T-cell (primary cell): ENCODE measurements at regions not wholly inside any gene's neighbourhood (a gene's known extent, or its start where the extent isn't known, plus 50 kb on each side); places are given as distances from the start of the nearest gene placed in this dataset.

Source experiments
- ATAC-seq, 4 experiments: fragments of 200-7000 bp in 3 of 4; fragments of 150-1000 bp in 1 of 4; cut with Tn5 transposase; replicated peaks in 1 of 4; 1 replicate in 3 of 4; 2 replicates in 1 of 4; pipeline ENCODE4 v1.10.0; 2021; ENCODE audit warnings: moderate library complexity in 3 of 4, mild to moderate bottlenecking in 2 of 4, moderate number of reproducible peaks in 1 of 4
- CTCF ChIA-PET, 2 donors: fragments of 300-600 bp; sonication (Branson Sonifier 250); formaldehyde crosslinking; loops; one replicate each; lab custom pipeline; 2022; ENCODE audit warnings: antibody characterized with exemption in 2 of 2; lab: Charles Lee
- POLR2A ChIA-PET, 2 donors: fragments of 300-600 bp; sonication (Branson Sonifier 250); formaldehyde crosslinking; loops; one replicate each; lab custom pipeline; 2022; ENCODE audit warnings: antibody characterized with exemption in 2 of 2; lab: Charles Lee
- DNase-seq, 35 experiments: peaks; one replicate each; pipeline versions ENCODE4 v3.0.0 to v3.0.0-alpha.2; 2013 to 2023
- H3K27ac ChIP-seq: one replicate; pipeline ENCODE4 v1.5.1; 2013; ENCODE audit warnings: low read length
- H3K27me3 ChIP-seq, 2 experiments: replicated peaks in 1 of 2; 1 replicate in 1 of 2; 2 replicates in 1 of 2; pipeline versions ENCODE4 v1.6.1 to v1.7.0; 2013; ENCODE audit warnings: low read length in 1 of 2, mixed read lengths in 1 of 2; ENCODE audit not compliant: control insufficient read depth in 2 of 2, insufficient read depth in 2 of 2; ENCODE audit errors: extremely low read depth in 1 of 2
- H3K36me3 ChIP-seq, 2 donors: 1 replicate in 1 of 2; 2 replicates in 1 of 2; pipeline versions ENCODE4 v1.6.1 to v1.7.0; 2013; ENCODE audit warnings: low read length in 1 of 2; ENCODE audit not compliant: control insufficient read depth in 2 of 2, insufficient read depth in 1 of 2; ENCODE audit errors: extremely low read depth in 1 of 2
- H3K4me1 ChIP-seq, 2 experiments: 1 replicate in 1 of 2; 2 replicates in 1 of 2; pipeline versions ENCODE4 v1.6.1 to v1.7.0; 2013; ENCODE audit warnings: low read length in 2 of 2, mixed read lengths in 1 of 2; ENCODE audit not compliant: insufficient read depth in 2 of 2, control insufficient read depth in 1 of 2; ENCODE audit errors: extremely low read depth in 1 of 2
- H3K4me3 ChIP-seq, 2 donors: 1 replicate in 1 of 2; 2 replicates in 1 of 2; pipeline versions ENCODE4 v1.5.1 to v1.7.0; 2013; ENCODE audit warnings: mild to moderate bottlenecking in 2 of 2, low read length in 1 of 2, moderate library complexity in 1 of 2; ENCODE audit not compliant: control insufficient read depth in 1 of 2; ENCODE audit errors: extremely low read depth in 1 of 2
- H3K9me3 ChIP-seq: 2 replicates; pipeline ENCODE4 v1.7.0; 2013
- H3K27ac Mint-ChIP-seq, 2 donors: one replicate each; pipeline ENCODE4 v1.8.0; 2020 to 2021; ENCODE audit warnings: mild to moderate bottlenecking in 2 of 2, mixed read lengths in 2 of 2
- H3K27me3 Mint-ChIP-seq, 2 donors: one replicate each; pipeline ENCODE4 v1.8.0; 2021 to 2022; ENCODE audit warnings: mixed read lengths in 2 of 2
- H3K36me3 Mint-ChIP-seq: one replicate; pipeline ENCODE4 v1.8.0; 2021; ENCODE audit warnings: mixed read lengths
- H3K4me1 Mint-ChIP-seq, 3 donors: one replicate each; pipeline ENCODE4 v1.8.0; 2020 to 2022; ENCODE audit warnings: mixed read lengths in 3 of 3, mild to moderate bottlenecking in 1 of 3
- H3K4me3 Mint-ChIP-seq, 3 donors: one replicate each; pipeline ENCODE4 v1.8.0; 2020 to 2022; ENCODE audit warnings: mild to moderate bottlenecking in 3 of 3, mixed read lengths in 3 of 3, moderate library complexity in 3 of 3
- H3K9me3 Mint-ChIP-seq, 3 donors: one replicate each; pipeline ENCODE4 v1.8.0; 2020 to 2022; ENCODE audit warnings: mixed read lengths in 3 of 3
- WGBS: methylation state at CpG from one replicate; pipeline ENCODE4 v1.1.5; 2013; ENCODE audit warnings: missing lambda C conversion rate; ENCODE audit not compliant: insufficient coverage; 5-methylcytosine and 5-hydroxymethylcytosine counted together

DNA sequence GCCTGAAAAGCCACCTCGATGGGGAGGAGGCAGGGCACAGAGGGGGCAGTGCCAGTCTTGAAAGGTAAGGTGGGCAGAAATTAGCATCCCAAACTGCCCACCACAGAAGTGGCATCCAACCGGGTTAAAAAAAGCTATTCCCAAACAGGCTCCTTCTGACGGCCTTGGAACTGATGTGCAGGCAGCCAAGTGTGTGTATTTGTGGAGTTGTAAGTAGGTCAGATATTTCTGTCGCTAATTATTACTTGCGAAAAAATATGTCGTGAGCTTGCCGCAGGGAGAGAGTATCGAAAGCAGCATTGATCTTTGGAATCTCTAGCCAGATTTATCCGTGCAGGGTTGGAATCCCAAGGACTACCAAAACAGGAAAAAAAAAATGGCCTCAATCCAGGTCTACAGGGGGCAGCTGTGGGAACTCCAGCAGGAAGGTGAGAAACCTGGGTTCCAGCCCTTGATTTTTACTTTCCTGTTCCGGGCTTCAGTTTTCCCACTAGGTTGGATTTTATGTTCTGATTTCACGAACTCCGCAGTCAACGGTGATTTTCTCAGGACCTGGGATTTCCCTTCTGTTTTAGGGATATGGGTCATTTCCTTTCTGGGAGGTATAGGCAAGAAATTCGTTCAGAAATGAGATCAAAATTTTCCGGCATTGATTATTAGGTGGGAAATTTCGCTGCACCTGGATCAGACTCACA lies 200.8 kb downstream of the RGS3 start:
- H3K27ac ChIP-seq, result no peak overlapping the region
- no peaks in the 10 kb centered on the region for H3K36me3 ChIP-seq
- no peaks in the 10 kb centered on the region for H3K9me3 ChIP-seq
- Mint-ChIP-seq H3K27me3 (peaks cover 6 to 13% of the 10 kb centered on the region in 2 donors), H3K4me3 (no peak overlapping the region), H3K27ac (no peak overlapping the region), H3K4me1 (no peaks in the 10 kb centered on the region), H3K9me3 (no peaks in the 10 kb centered on the region), H3K36me3 (no peaks in the 10 kb centered on the region)
- ChIA-PET POLR2A (no interaction called here), CTCF (no interaction called here)
- no peaks in the 10 kb centered on the region for H3K4me1 ChIP-seq
- ATAC-seq, result no peak
- no peak overlapping the region for H3K4me3 ChIP-seq
- WGBS, result 84% methylated on average over 10 of the region's 16 CpGs
- DNase-seq, result no peak
- H3K27me3 ChIP-seq, result peaks cover 0 to 11% of the 10 kb centered on the region in 2 experiments

DNA sequence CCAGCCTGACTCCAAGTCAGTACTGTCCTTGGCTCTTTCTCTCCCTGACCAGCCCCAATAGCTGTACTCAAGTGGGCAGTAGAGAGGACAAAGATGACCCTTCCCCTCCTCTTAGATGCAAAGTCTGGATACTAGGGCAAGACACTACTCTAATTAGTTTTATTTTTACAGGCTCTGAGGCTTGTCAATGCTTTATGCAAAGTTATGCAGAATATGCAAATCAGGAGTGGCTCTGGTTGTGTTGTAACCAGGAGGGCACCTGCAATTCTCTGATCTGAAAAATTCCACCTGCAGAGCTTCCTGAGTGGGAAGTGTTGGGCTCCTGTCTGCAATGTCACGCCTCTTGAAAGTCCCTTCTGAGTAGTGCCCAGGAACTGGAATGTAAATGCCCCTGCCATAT lies 201.5 kb downstream of the RGS3 start:
- Histone ChIP-seq H3K4me1 (no peaks in the 10 kb centered on the region), H3K4me3 (no peak overlapping the region), H3K36me3 (no peaks in the 10 kb centered on the region), H3K27me3 (peaks cover 0 to 6% of the 10 kb centered on the region in 2 experiments), H3K9me3 (no peaks in the 10 kb centered on the region), H3K27ac (no peak overlapping the region)
- DNase-seq (no peak), ATAC-seq (no peak)
- H3K27me3 Mint-ChIP-seq, result peaks cover 6 to 9% of the 10 kb centered on the region in 2 donors
- H3K27ac Mint-ChIP-seq, result no peak overlapping the region
- 88% methylated on average over 1 of the region's 1 CpG for WGBS
- ChIA-PET POLR2A (no interaction called here), CTCF (no interaction called here)
- H3K4me1 Mint-ChIP-seq, result no peaks in the 10 kb centered on the region
- no peaks in the 10 kb centered on the region for H3K36me3 Mint-ChIP-seq
- H3K9me3 Mint-ChIP-seq, result no peaks in the 10 kb centered on the region
- H3K4me3 Mint-ChIP-seq, result no peak overlapping the region

DNA sequence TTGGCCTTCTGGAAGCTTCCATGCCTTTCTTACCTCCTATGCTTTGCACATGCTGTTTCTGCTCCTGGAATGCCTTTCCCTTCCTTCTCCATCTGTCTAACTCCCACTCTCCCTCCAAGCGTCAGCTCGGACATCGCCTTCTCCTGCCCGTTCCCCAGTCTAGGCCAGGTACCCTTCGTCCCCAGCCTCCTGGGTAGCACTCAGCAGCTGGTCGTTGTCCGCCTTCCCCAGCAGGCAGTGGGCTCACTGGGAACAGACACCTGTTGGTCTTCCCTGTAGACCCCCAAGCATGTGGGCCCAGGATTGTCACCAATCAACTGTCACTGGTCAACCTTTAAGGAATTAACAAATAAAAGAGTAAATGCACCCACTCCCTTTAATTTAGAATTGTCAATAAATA lies 202.2 kb downstream of the RGS3 start:
- CTCF ChIA-PET, result no interaction called here
- H3K27me3 ChIP-seq, result peaks cover 0 to 6% of the 10 kb centered on the region in 2 experiments
- H3K27ac Mint-ChIP-seq, result no peak overlapping the region
- WGBS, result 91% methylated on average over 4 of the region's 7 CpGs
- no peak overlapping the region for H3K4me3 Mint-ChIP-seq
- H3K9me3 Mint-ChIP-seq, result no peaks in the 10 kb centered on the region
- no peak for DNase-seq
- H3K36me3 ChIP-seq, result no peaks in the 10 kb centered on the region
- H3K27me3 Mint-ChIP-seq, result peaks cover 2 to 3% of the 10 kb centered on the region in 2 donors
- POLR2A ChIA-PET, result no interaction called here
- H3K4me1 ChIP-seq, result no peaks in the 10 kb centered on the region
- no peak overlapping the region for H3K27ac ChIP-seq
- no peaks in the 10 kb centered on the region for H3K9me3 ChIP-seq
- H3K4me1 Mint-ChIP-seq, result no peaks in the 10 kb centered on the region
- no peaks in the 10 kb centered on the region for H3K36me3 Mint-ChIP-seq
- no peak for ATAC-seq
- H3K4me3 ChIP-seq, result no peak overlapping the region

DNA sequence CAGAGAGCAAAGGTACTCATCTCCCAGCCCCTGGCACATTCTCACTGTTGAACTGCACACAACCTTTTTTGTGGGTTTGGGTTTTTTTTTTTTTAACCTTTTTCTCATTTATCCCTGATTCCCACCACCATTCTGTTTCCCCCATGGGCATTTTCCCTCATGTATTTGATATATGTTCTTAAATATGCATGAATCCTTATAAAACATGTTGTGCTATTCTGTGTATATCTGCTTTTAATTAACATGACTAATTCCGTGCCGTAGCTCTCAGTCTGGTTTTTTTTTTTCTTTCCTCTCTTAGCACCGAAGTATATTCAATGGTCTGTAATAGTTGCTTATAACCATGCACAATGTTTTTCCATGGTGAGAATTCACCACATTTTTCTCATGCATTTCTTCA lies 204.5 kb downstream of the RGS3 start:
- H3K27ac Mint-ChIP-seq, result no peak overlapping the region
- Histone ChIP-seq H3K27me3 (peaks cover 0 to 6% of the 10 kb centered on the region in 2 experiments), H3K27ac (no peak overlapping the region), H3K36me3 (no peaks in the 10 kb centered on the region), H3K9me3 (no peaks in the 10 kb centered on the region), H3K4me1 (no peaks in the 10 kb centered on the region), H3K4me3 (no peak overlapping the region)
- ATAC-seq (no peak), DNase-seq (no peak)
- no peak overlapping the region for H3K4me3 Mint-ChIP-seq
- no peaks in the 10 kb centered on the region for H3K4me1 Mint-ChIP-seq
- H3K36me3 Mint-ChIP-seq, result no peaks in the 10 kb centered on the region
- ChIA-PET CTCF (interaction anchor here in 1 of 2 donors (0.7 kb wide), 1 partner anchor 213 kb away, joined by 4 read pairs; no protein-coding TSS in a partner anchor), POLR2A (no interaction called here)
- no peaks in the 10 kb centered on the region for H3K9me3 Mint-ChIP-seq
- no CpG with 5 or more reads among the region's 3 CpGs for WGBS
- H3K27me3 Mint-ChIP-seq, result peaks cover 5 to 6% of the 10 kb centered on the region in 2 donors

DNA sequence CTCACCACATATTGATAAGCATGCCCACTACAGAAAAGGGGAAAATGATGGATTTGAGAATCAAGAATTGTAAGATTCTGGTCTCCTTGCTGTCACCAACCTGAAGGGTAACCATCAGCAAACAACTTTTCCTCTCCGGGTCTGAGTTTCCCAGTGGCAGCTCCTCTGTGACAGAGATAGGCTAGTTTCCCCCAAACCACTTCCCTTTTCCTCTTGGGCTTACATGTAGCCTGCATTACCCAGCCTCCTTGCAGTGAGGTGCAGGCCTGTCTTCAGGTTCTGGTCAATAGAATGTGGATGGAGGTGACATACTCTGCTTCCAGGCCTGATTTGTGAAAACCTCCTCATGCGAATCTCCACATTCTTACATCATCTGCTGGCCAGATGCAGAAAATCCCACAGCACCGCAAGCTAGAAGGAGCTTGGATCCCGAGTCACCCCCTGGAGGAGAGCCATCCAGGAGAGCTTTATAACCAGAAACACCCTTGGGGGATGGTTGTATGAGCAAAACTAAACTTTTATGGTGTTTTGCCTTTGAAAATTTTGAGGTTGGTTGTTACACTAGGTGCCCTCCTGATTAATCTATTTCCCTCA lies 206.1 kb downstream of the RGS3 start:
- no peak overlapping the region for H3K27ac ChIP-seq
- no peak overlapping the region for H3K4me3 ChIP-seq
- Mint-ChIP-seq H3K9me3 (no peaks in the 10 kb centered on the region), H3K36me3 (no peaks in the 10 kb centered on the region), H3K4me3 (no peak overlapping the region), H3K27me3 (peaks cover 12 to 18% of the 10 kb centered on the region in 2 donors), H3K4me1 (no peaks in the 10 kb centered on the region), H3K27ac (no peak overlapping the region)
- ChIA-PET POLR2A (interaction anchor here in 1 of 2 donors (0.6 kb wide), 1 partner anchor 188 kb away, joined by 3 read pairs; no protein-coding TSS in a partner anchor), CTCF (no interaction called here)
- no peaks in the 10 kb centered on the region for H3K4me1 ChIP-seq
- peaks cover 0 to 9% of the 10 kb centered on the region in 2 experiments for H3K27me3 ChIP-seq
- DNase-seq (no peak), ATAC-seq (no peak)
- no peaks in the 10 kb centered on the region for H3K9me3 ChIP-seq
- WGBS, result no CpG with 5 or more reads among the region's 4 CpGs
- H3K36me3 ChIP-seq, result no peaks in the 10 kb centered on the region

DNA sequence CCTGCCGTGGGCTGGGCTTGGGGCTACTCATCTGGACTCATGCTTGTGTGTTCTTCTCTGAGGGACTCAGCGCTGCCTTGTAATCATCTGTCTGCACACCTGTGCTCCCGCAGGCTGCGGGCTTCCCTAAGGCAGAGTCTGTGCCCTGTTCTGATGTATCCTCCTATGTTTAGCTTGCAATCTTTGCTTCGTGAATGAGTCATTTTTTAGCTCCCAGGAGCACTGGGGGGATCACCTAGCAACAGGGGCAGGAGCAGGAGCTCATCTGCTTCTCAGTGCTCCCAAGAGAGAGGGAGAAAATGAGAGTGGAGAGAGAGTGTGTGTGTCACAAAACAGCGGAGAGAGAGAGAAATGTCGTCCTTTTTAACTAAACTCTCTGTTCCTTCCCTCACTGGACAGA lies 202.4 kb upstream of the ZNF618 start:
- no peaks in the 10 kb centered on the region for H3K9me3 ChIP-seq
- no peak overlapping the region for H3K27ac ChIP-seq
- no peak for DNase-seq
- H3K4me3 Mint-ChIP-seq, result no peak overlapping the region
- H3K27me3 ChIP-seq, result peaks cover 0 to 34% of the 10 kb centered on the region in 2 experiments
- CTCF ChIA-PET, result no interaction called here
- H3K4me1 ChIP-seq, result no peaks in the 10 kb centered on the region
- 76% methylated on average over 5 of the region's 7 CpGs for WGBS
- H3K4me1 Mint-ChIP-seq, result peaks cover 0 to 3% (median 0%) of the 10 kb centered on the region in 3 donors
- no peaks in the 10 kb centered on the region for H3K36me3 Mint-ChIP-seq
- H3K27ac Mint-ChIP-seq, result no peak overlapping the region
- H3K4me3 ChIP-seq, result no peak overlapping the region
- POLR2A ChIA-PET, result no interaction called here
- ATAC-seq, result no peak
- no peaks in the 10 kb centered on the region for H3K36me3 ChIP-seq
- H3K9me3 Mint-ChIP-seq, result no peaks in the 10 kb centered on the region
- peaks cover 40 to 46% of the 10 kb centered on the region in 2 donors for H3K27me3 Mint-ChIP-seq
